Fibroblast of lung (primary cell): ENCODE measurements at regions not wholly inside any gene's neighbourhood (a gene's known extent, or its start where the extent isn't known, plus 50 kb on each side); places are given as distances from the start of the nearest gene placed in this dataset.

Experiments used
- EZH2 ChIP-seq: IDR thresholded peaks from 2 replicates; pipeline ENCODE4 v1.5.1; 2012; ENCODE audit warnings: low read length, control low read depth, mild to moderate bottlenecking; ENCODE audit errors: missing control alignments
- TF ChIP-seq, protein P1 (sequence below), 2 donors: IDR thresholded peaks in 1 of 2; conservative IDR thresholded peaks in 1 of 2; 1 replicate in 1 of 2; 2 replicates in 1 of 2; pipeline ENCODE4 v1.5.1; 2011 to 2012; ENCODE audit warnings: low read length in 2 of 2, control low read depth in 1 of 2, inconsistent platforms in 1 of 2, low read depth in 1 of 2, mild to moderate bottlenecking in 1 of 2

- TF ChIP-seq EZH2 = no peak
- TF ChIP-seq, protein P1, sequence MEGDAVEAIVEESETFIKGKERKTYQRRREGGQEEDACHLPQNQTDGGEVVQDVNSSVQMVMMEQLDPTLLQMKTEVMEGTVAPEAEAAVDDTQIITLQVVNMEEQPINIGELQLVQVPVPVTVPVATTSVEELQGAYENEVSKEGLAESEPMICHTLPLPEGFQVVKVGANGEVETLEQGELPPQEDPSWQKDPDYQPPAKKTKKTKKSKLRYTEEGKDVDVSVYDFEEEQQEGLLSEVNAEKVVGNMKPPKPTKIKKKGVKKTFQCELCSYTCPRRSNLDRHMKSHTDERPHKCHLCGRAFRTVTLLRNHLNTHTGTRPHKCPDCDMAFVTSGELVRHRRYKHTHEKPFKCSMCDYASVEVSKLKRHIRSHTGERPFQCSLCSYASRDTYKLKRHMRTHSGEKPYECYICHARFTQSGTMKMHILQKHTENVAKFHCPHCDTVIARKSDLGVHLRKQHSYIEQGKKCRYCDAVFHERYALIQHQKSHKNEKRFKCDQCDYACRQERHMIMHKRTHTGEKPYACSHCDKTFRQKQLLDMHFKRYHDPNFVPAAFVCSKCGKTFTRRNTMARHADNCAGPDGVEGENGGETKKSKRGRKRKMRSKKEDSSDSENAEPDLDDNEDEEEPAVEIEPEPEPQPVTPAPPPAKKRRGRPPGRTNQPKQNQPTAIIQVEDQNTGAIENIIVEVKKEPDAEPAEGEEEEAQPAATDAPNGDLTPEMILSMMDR (conservative IDR thresholded peaks at IDR 0.05 in 1 of 2, IDR thresholded peaks at IDR 0.05 in 1 of 2; ENCODE audit: low read depth in 1 of 2, low read length in 2 of 2) = no peak
These were observed 131.7 kb downstream of the PPP1R3A start for GRCh38 chr7:113787106-113787505.
